ENCODE measurements at regions not wholly inside any gene's neighbourhood (a gene's known extent, or its start where the extent isn't known, plus 50 kb on each side); places are given as distances from the start of the nearest gene placed in this dataset.

- DNase-seq (ENCODE audit: low read depth) = no peak
Observed at GRCh38 chr15:62545467-62546227, 380.6 kb upstream of the C2CD4B start.

DNA sequence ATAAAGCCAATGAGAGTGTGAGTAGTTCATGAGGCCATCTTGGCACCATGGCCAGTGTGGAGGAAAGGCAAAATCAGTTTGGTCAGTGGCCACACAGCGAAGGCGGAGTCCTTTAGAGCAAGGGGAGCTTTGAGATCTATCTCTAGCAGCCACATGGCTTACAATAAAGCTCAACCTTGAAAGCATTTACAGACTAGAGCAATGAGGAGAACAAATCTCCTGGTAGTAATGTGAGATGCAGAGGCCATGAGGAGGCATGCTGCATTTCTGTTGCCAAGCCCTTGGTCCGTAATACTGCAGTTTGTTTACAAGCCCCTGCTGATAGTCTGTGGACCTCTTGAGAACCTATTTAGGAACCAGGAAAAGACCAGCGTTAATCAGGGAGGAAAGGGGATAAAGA is 381.5 kb upstream of the C2CD4B start:
- no peak for DNase-seq (ENCODE audit: low read depth)

- no peak for DNase-seq (ENCODE audit: low read depth)
Observed at GRCh38 chr15:62547584-62547983, 382.5 kb upstream of the C2CD4B start.

DNA sequence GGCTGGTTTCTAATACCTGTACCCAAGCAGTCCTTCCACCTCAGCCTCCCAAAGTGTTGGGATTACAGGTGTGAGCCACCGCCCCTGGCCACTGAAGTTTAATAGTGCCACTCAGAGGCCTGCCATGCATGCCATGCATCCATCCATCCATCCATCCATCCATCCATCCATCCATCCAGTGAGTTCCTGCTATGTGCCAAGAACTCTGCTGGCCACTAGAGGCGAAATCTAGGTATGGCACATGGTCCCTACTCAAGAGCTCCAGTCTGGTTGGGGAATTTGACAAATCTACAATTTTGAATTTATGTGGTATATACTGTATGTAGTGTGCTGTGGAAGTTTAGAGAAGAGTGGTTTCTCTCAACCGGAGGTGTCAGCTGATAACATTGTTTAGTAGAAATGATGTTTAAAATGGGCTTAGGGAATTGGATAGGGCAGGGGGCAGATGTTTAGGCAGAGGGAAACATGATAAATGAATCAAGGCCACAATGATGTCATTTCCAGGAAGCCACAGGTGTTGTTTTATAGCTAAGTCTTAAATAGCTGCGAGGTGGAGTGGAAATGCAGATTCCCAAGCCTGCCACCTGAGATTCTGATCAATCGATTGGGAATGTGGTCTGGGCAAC is 384.4 kb upstream of the C2CD4B start:
- DNase-seq (ENCODE audit: low read depth) = peak; percentile 35

GRCh38 chr15:62550106-62550505 is 385.0 kb upstream of the C2CD4B start:
- DNase-seq (ENCODE audit: low read depth) = no peak

DNA sequence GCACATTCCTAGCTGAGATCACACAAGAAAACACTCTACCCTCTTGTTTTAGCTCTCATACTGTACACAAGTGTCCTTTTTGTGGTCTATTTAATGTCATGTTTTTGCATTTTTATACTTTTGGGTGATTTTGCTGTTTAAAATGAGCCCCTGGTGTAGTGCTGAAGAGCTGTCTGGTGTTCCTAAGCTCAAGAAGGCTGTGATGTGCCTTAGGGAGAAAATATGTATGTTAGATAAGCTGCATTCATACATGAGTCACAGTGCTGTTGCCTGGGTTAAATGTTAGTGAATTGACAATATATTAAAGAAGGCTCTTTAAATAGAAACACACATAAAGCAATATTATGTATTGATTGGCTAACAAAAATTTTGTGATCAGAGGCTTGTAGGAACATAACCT is 387.4 kb upstream of the C2CD4B start:
- DNase-seq (ENCODE audit: low read depth) = no peak

- no peak for DNase-seq (ENCODE audit: low read depth)
Observed at GRCh38 chr15:62553911-62554563, 389.0 kb upstream of the C2CD4B start.

GRCh38 chr15:62558640-62559380 is 393.7 kb upstream of the C2CD4B start:
- no peak for DNase-seq (ENCODE audit: low read depth)

DNA sequence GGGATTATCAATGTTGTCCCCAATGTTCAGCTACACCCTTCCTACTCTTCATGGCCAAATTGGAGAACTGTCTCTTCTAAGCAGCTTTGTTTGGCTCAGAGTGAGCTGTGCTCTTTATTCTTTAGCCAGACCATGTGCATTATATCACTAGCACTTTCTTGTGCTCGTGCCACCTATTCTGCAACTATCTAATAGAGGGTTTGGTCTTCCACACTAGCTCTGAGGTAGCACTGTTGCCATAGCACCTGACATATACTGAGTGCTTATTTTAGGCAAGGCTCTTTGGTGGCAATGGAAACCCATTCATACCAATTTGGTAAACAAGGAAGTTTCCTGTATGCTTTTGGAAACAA is 394.3 kb upstream of the C2CD4B start:
- no peak for DNase-seq (ENCODE audit: low read depth)

DNA sequence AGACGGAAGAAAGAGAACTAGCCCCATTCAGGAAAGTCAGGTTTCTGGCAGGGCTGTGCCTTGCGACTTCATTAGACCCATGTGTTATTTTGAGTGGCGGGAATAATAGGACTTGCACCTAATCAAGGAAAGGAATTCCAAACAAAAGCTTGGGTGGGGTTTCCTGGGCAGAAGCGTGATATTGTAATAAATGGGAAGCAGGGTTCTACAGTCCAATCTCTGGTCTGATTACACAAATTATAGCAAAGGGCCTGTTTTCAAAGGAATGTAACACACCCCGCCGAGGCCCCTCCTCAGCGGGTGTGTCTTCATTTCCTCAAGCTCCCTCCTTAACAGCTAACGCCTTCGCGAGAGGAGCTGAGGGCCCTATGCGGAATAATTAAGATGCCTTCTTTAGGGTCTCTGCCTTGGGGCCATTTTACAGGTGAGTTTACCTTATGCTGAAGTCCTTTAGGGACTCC is 396.0 kb upstream of the C2CD4B start:
- DNase-seq (ENCODE audit: low read depth) = no peak

DNA sequence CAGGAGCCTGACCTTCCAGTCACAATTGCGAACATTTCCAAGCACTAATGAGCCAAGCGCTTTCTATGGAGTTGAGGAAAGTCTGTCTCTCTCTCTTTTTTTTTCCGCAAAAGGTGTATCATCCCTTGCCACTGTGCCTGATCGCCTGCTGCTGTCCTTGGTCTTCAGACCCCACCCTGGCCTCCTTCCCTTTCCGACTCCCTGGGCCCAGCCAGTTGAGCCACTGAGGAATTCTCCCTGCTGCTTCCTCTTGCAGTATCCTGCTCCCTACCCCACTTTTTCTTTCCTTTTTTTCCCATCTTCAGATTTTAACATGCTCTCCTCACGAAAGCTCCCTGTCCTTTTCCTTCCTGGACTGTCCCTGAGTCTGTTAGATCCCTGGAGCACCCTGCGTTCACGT is 396.5 kb upstream of the C2CD4B start:
- no peak for DNase-seq (ENCODE audit: low read depth)

- no peak for DNase-seq (ENCODE audit: low read depth)
Observed at GRCh38 chr15:62564886-62565633, 400.0 kb upstream of the C2CD4B start.

DNA sequence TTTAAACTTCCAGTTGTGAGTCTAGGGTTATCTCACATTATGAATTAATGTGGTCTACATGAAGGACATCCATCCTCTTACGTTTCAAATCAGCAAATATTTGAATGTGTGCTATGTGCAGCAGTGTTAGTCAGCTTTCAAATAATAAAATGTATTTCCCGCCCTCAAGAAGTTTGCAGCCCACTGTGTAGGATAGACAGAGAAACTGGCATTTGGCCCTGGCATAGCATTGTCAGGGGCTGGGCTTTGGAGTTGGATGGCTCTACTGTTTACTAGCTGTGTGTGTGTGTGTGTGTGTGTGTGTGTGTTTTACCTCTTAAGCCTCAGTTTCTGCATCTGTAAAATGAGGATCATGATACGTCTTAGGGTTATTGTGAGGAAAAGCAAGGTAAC is 400.5 kb upstream of the C2CD4B start:
- no peak for DNase-seq (ENCODE audit: low read depth)

- DNase-seq (ENCODE audit: low read depth) = peak; percentile 11
Observed at GRCh38 chr15:62566248-62566647, 401.2 kb upstream of the C2CD4B start.

DNA sequence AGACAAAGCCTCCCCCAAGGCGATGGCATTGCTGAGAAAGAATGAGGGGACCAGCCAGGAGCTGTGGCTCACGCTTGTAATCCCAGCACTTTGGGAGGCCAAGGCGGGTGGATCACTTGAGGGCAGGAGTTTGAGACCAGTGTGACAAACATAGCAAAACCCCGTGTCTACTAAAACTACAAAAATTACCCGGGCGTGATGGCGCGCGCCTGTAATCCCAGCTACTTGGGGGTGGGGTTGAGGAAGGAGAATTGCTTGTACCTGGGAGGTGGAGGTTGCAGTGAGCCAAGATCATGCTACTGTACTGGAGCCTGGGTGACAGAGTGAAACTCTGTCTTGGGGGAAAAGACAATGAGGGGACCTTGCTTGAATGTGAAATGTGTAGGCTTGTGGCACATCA is 402.4 kb upstream of the C2CD4B start:
- DNase-seq (ENCODE audit: low read depth) = no peak

DNA sequence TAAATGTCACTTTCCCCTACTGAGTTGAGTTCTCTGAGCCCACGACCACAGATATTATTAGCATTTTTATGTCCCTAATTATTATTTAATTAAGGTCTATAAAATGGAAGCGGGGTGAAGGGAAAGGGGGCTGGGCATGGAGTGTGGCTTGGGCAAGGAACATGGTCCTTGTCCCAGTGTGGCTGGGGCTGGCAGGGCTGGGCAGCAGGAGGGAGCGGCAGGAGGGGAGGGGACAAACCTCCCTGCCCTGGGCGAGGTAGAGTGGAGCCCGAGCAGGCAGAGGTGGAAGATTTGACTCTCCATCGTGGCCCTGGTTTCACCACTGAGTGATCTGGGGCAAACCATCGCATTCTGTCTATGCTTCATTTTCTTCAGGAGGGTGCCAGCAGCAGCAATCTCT is 402.9 kb upstream of the C2CD4B start:
- no peak for DNase-seq (ENCODE audit: low read depth)

- DNase-seq (ENCODE audit: low read depth) = no peak
Observed at GRCh38 chr15:62568702-62569101, 403.6 kb upstream of the C2CD4B start.

GRCh38 chr15:62569460-62570404 is 404.6 kb upstream of the C2CD4B start:
- DNase-seq (ENCODE audit: low read depth) = peak; percentile 56

- DNase-seq (ENCODE audit: low read depth) = no peak
Observed at GRCh38 chr15:62570405-62570783, 405.3 kb upstream of the C2CD4B start.

DNA sequence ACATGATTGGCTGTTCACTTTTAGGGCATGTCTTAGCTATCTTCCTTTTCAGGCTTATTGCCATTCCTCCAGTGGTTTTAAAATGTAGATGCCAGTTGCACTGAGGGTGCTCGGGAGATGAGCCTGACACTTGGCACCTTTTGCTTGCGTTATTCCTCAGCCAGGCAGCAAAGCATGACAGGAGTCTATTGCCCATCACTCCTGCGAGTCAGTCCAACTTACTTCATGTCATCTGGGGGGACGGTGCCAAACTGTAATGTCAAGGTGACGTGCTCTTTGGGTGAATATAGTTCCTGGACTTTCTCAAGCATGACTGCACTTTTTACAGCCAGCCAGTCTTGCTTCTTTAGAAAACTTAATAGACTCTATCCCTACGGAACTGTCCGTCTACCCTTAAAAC is 406.0 kb upstream of the C2CD4B start:
- no peak for DNase-seq (ENCODE audit: low read depth)

GRCh38 chr15:62572797-62573196 is 407.7 kb upstream of the C2CD4B start:
- DNase-seq (ENCODE audit: low read depth) = no peak
